ENCODE measurements at regions not wholly inside any gene's neighbourhood (a gene's known extent, or its start where the extent isn't known, plus 50 kb on each side); places are given as distances from the start of the nearest gene placed in this dataset.

- TF ChIP-seq, protein P1, sequence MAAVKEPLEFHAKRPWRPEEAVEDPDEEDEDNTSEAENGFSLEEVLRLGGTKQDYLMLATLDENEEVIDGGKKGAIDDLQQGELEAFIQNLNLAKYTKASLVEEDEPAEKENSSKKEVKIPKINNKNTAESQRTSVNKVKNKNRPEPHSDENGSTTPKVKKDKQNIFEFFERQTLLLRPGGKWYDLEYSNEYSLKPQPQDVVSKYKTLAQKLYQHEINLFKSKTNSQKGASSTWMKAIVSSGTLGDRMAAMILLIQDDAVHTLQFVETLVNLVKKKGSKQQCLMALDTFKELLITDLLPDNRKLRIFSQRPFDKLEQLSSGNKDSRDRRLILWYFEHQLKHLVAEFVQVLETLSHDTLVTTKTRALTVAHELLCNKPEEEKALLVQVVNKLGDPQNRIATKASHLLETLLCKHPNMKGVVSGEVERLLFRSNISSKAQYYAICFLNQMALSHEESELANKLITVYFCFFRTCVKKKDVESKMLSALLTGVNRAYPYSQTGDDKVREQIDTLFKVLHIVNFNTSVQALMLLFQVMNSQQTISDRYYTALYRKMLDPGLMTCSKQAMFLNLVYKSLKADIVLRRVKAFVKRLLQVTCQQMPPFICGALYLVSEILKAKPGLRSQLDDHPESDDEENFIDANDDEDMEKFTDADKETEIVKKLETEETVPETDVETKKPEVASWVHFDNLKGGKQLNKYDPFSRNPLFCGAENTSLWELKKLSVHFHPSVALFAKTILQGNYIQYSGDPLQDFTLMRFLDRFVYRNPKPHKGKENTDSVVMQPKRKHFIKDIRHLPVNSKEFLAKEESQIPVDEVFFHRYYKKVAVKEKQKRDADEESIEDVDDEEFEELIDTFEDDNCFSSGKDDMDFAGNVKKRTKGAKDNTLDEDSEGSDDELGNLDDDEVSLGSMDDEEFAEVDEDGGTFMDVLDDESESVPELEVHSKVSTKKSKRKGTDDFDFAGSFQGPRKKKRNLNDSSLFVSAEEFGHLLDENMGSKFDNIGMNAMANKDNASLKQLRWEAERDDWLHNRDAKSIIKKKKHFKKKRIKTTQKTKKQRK (IDR thresholded peaks at IDR 0.05; ENCODE audit: low read length): no peak
- TF ChIP-seq TCF12 (IDR thresholded peaks at IDR 0.05): no peak
- no peak for TF ChIP-seq TCF12 (CRISPR knock-in tag; IDR thresholded peaks at IDR 0.05)
- TF ChIP-seq ZFY (CRISPR knock-in tag; IDR thresholded peaks at IDR 0.05): no peak
- no peak for TF ChIP-seq GTF3A (CRISPR knock-in tag; conservative IDR thresholded peaks at IDR 0.05)
- no peak for TF ChIP-seq SIX1 (CRISPR knock-in tag; IDR thresholded peaks at IDR 0.05; ENCODE audit: borderline replicate concordance)
- TF ChIP-seq ZNF232 (CRISPR knock-in tag; IDR thresholded peaks at IDR 0.05; ENCODE audit: borderline replicate concordance): no peak
These were observed 636.1 kb downstream of the KCNH5 start (continued) for GRCh38 chr14:62409169-62409568.

DNA sequence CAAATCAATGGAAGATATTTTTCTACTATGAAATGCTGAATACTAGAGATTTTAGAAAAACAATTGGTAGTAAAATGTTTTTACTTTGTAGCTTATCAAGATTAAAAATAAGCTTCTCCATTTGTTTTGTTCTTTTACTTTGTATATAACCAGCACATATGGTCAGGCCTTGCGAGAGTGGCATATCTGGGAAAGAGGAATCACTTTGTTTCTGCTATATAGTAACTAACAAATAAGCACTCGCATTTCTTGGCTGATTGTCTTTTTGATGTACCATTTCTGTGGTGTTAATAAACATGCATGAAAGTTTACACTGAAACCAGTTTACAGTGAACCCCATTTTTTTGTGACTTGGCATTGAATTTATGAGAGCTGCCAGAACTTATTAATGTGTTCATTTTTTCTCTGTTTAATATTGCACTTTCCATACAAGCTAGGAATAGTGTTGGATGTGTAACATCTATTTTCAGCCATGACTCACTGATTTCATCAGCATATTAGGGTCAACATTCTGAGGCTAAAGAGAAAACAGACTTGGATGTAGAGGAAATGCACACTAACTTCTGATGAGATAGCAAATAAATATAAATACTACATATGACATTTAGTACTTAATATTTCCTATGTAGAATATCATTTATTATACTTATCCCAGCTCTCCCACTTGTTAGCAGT is 635.5 kb downstream of the KCNH5 start:
- FAIRE-seq (no peak), DNase-seq (ENCODE audit: low spot score) (no peak), ATAC-seq (no peak)
- Histone ChIP-seq H2AFZ (ENCODE audit: low read length) (no peak overlapping the region), H3K9ac (ENCODE audit: insufficient read depth, low read depth, low read length) (no peak overlapping the region), H3K36me3 (replicated peaks in 1 of 2; ENCODE audit: control insufficient read depth in 1 of 2, insufficient read depth in 2 of 2, low read length in 2 of 2) (no peaks in the 10 kb centered on the region), H3K9me3 (ENCODE audit: low read length) (peaks cover 46% of the 10 kb centered on the region), H4K20me1 (ENCODE audit: insufficient read depth, low read length) (no peaks in the 10 kb centered on the region), H3K79me2 (ENCODE audit: insufficient read depth, low read length) (no peaks in the 10 kb centered on the region), H3K4me2 (ENCODE audit: low read depth, low read length) (no peak overlapping the region), H3K4me3 (replicated peaks in 1 of 3; ENCODE audit: insufficient read depth in 1 of 3, low read depth in 2 of 3, low read length in 3 of 3) (no peak overlapping the region), H3K4me1 (ENCODE audit: insufficient read depth, low read length) (no peaks in the 10 kb centered on the region), H3K27me3 (ENCODE audit: control insufficient read depth in 1 of 2, insufficient read depth in 2 of 2, low read length in 2 of 2) (no peaks in the 10 kb centered on the region), H3K27ac (ENCODE audit: extremely low read length, insufficient read depth, low read length) (no peak overlapping the region)
- in situ Hi-C loops (cut with HindIII; ENCODE audit: extremely low pct_ligation_motif_present, low pct_unique_long_range_greater_than_20kb): no loop called here
- intact Hi-C loops (cut with micrococcal nuclease; ENCODE audit: unreplicated experiment): no loop called here
- BruUV-seq (replicated peaks): no TSS peak
- ChIA-PET CTCF (ENCODE audit: low intra/inter-chr PET ratio, low total read pairs) (no interaction called here), POLR2A (no interaction called here)
- TF ChIP-seq IKZF5 (CRISPR knock-in tag; IDR thresholded peaks at IDR 0.05) (no peak), ZNF20 (CRISPR knock-in tag; IDR thresholded peaks at IDR 0.05) (no peak), DR1 (CRISPR knock-in tag; IDR thresholded peaks at IDR 0.05) (no peak), ESRRA (CRISPR knock-in tag; IDR thresholded peaks at IDR 0.05; ENCODE audit: low read depth) (no peak), TOE1 (CRISPR knock-in tag; IDR thresholded peaks at IDR 0.05) (no peak), ZKSCAN1 (IDR thresholded peaks at IDR 0.05; ENCODE audit: low read length) (no peak), SPEN (CRISPR knock-in tag; IDR thresholded peaks at IDR 0.05; ENCODE audit: low read depth) (no peak)
- TF ChIP-seq, protein P2, sequence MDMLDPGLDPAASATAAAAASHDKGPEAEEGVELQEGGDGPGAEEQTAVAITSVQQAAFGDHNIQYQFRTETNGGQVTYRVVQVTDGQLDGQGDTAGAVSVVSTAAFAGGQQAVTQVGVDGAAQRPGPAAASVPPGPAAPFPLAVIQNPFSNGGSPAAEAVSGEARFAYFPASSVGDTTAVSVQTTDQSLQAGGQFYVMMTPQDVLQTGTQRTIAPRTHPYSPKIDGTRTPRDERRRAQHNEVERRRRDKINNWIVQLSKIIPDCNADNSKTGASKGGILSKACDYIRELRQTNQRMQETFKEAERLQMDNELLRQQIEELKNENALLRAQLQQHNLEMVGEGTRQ (IDR thresholded peaks at IDR 0.05; ENCODE audit: low read depth, low read length): no peak
- TF ChIP-seq, protein P2 (CRISPR knock-in tag; IDR thresholded peaks at IDR 0.05; ENCODE audit: borderline replicate concordance): no peak
- 20% methylated on average over 2 of the region's 2 CpGs for WGBS (ENCODE audit: low lambda C conversion rate)

Data from HepG2 (cell line).